ENCODE measurements at regions not wholly inside any gene's neighbourhood (a gene's known extent, or its start where the extent isn't known, plus 50 kb on each side); places are given as distances from the start of the nearest gene placed in this dataset.

DNA sequence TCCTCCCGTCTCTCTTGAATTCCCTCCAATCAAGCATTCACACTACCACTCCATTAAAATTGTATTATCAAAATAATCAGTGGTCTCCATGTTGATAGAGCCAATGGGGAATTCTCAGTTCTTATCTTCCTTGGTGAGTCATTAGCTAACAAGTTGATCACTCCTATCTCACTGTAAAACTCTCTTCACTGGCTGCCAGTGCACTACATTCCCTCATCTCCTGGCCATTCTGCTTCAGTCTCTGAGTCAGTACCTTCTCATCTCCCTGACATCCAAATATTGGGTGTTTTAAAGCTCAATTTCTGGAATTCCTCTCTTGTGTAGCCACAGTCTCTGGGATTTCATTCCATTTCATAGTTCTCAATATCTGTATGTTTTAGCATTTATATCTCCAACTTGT, 175.2 kb downstream of the ALDH1A2 start:
- H3K9me2 ChIP-seq (ENCODE audit: insufficient read depth), result no peaks in the 10 kb centered on the region
- intact Hi-C loops (cut with micrococcal nuclease; ENCODE audit: unreplicated experiment), result no loop called here
- H3K4me3 ChIP-seq, result no peak overlapping the region
- H3F3A ChIP-seq (ENCODE audit: insufficient read depth, low read depth), result no peaks in the 10 kb centered on the region
- no peaks in the 10 kb centered on the region for H3K79me2 ChIP-seq (ENCODE audit: low read depth)
- no peaks in the 10 kb centered on the region for H4K20me1 ChIP-seq (ENCODE audit: insufficient read depth)
- CTCF ChIA-PET, result no interaction called here
- no peak for DNase-seq
- H3K36me3 ChIP-seq (ENCODE audit: low read depth), result no peaks in the 10 kb centered on the region
- POLR2A ChIA-PET (ENCODE audit: unreplicated experiment), result no interaction called here
- H3K4me2 ChIP-seq, result no peak overlapping the region
- no peaks in the 10 kb centered on the region for H3K4me1 ChIP-seq (replicated peaks; ENCODE audit: insufficient read depth)
- H3K27me3 ChIP-seq (ENCODE audit: insufficient read depth, low read depth), result 0 out of 2 replicates have a peak, but pooled peaks cover 7% of the 10 kb centered on the region
- no TSS peak for BruUV-seq (replicated peaks)
- H2AFZ ChIP-seq, result no peak overlapping the region
- TF ChIP-seq EZH2 (IDR thresholded peaks at IDR 0.05; ENCODE audit: low read depth), result no peak
- TF ChIP-seq, protein P1, sequence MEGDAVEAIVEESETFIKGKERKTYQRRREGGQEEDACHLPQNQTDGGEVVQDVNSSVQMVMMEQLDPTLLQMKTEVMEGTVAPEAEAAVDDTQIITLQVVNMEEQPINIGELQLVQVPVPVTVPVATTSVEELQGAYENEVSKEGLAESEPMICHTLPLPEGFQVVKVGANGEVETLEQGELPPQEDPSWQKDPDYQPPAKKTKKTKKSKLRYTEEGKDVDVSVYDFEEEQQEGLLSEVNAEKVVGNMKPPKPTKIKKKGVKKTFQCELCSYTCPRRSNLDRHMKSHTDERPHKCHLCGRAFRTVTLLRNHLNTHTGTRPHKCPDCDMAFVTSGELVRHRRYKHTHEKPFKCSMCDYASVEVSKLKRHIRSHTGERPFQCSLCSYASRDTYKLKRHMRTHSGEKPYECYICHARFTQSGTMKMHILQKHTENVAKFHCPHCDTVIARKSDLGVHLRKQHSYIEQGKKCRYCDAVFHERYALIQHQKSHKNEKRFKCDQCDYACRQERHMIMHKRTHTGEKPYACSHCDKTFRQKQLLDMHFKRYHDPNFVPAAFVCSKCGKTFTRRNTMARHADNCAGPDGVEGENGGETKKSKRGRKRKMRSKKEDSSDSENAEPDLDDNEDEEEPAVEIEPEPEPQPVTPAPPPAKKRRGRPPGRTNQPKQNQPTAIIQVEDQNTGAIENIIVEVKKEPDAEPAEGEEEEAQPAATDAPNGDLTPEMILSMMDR (conservative IDR thresholded peaks at IDR 0.05), result no peak
- no peak overlapping the region for H3K27ac ChIP-seq
- H3K9me3 ChIP-seq (ENCODE audit: insufficient read depth, low read depth), result no peaks in the 10 kb centered on the region

DNA sequence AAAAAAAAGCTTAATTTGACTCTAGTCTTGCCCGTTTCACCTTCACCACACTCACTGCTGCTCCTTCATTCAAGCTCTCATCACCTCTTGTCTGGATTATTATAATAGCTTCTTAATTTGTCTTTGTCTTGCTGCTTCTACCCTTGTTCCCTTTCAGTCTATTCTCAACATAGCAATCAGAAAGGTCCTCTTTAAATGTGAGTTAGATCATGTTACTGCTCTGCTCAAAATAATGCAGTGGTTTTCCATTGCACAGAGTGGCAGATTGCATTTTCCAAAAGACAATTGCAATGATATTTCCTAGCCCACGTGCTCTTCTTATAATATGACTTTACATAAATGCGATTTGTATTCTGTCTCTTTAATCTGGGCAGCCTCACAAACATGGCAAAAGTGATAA, 174.6 kb downstream of the ALDH1A2 start:
- no peak for DNase-seq
- Histone ChIP-seq H3K9me2 (ENCODE audit: insufficient read depth) (no peaks in the 10 kb centered on the region), H3F3A (ENCODE audit: insufficient read depth, low read depth) (no peaks in the 10 kb centered on the region), H4K20me1 (ENCODE audit: insufficient read depth) (no peaks in the 10 kb centered on the region), H3K4me1 (replicated peaks; ENCODE audit: insufficient read depth) (no peaks in the 10 kb centered on the region), H3K36me3 (ENCODE audit: low read depth) (no peaks in the 10 kb centered on the region), H2AFZ (no peak overlapping the region), H3K79me2 (ENCODE audit: low read depth) (no peaks in the 10 kb centered on the region), H3K4me2 (no peak overlapping the region), H3K27me3 (ENCODE audit: insufficient read depth, low read depth) (0 out of 2 replicates have a peak, but pooled peaks cover 6% of the 10 kb centered on the region), H3K27ac (no peak overlapping the region), H3K4me3 (no peak overlapping the region), H3K9me3 (ENCODE audit: insufficient read depth, low read depth) (no peaks in the 10 kb centered on the region)
- no peak for TF ChIP-seq EZH2 (IDR thresholded peaks at IDR 0.05; ENCODE audit: low read depth)
- TF ChIP-seq, protein P1 (conservative IDR thresholded peaks at IDR 0.05), result no peak
- ChIA-PET POLR2A (ENCODE audit: unreplicated experiment) (no interaction called here), CTCF (interaction anchor here (0.7 kb wide), 1 partner anchor 180 kb away, joined by 7 read pairs; no protein-coding TSS in a partner anchor)
- intact Hi-C loops (cut with micrococcal nuclease; ENCODE audit: unreplicated experiment), result no loop called here
- BruUV-seq (replicated peaks), result no TSS peak

DNA sequence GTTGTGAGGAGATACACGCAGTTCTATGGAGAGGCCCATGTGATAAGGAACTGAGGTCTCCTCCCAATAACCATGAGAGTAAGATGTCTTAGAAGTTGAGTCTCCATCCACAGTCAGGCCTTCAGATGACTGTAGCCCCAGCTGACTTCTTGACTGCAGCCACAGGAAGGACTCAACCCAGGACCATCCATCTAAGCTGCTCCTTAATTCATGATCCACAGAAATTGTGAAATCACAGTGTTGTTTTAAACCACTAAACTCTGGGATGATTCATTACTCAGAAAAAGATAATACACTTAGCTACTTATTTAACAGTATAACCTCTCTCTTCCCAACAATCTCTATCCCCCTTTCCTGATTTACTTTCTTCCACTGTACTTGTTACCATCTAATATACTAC, 173.3 kb downstream of the ALDH1A2 start:
- H3F3A ChIP-seq (ENCODE audit: insufficient read depth, low read depth), result no peaks in the 10 kb centered on the region
- H3K4me3 ChIP-seq, result no peak overlapping the region
- POLR2A ChIA-PET (ENCODE audit: unreplicated experiment), result no interaction called here
- TF ChIP-seq, protein P1 (conservative IDR thresholded peaks at IDR 0.05), result no peak
- no peak for TF ChIP-seq EZH2 (IDR thresholded peaks at IDR 0.05; ENCODE audit: low read depth)
- H3K27me3 ChIP-seq (ENCODE audit: insufficient read depth, low read depth), result 0 out of 2 replicates have a peak, but pooled peaks cover 6% of the 10 kb centered on the region
- intact Hi-C loops (cut with micrococcal nuclease; ENCODE audit: unreplicated experiment), result no loop called here
- no TSS peak for BruUV-seq (replicated peaks)
- H3K9me2 ChIP-seq (ENCODE audit: insufficient read depth), result no peaks in the 10 kb centered on the region
- no peaks in the 10 kb centered on the region for H3K9me3 ChIP-seq (ENCODE audit: insufficient read depth, low read depth)
- DNase-seq, result no peak
- H3K27ac ChIP-seq, result no peak overlapping the region
- CTCF ChIA-PET, result no interaction called here
- no peaks in the 10 kb centered on the region for H3K36me3 ChIP-seq (ENCODE audit: low read depth)
- H3K4me1 ChIP-seq (replicated peaks; ENCODE audit: insufficient read depth), result no peaks in the 10 kb centered on the region
- H2AFZ ChIP-seq, result no peak overlapping the region
- H3K4me2 ChIP-seq, result no peak overlapping the region
- H4K20me1 ChIP-seq (ENCODE audit: insufficient read depth), result no peaks in the 10 kb centered on the region
- no peaks in the 10 kb centered on the region for H3K79me2 ChIP-seq (ENCODE audit: low read depth)

Data from PC-9 (cell line).